SK-N-DZ (cell line): ENCODE measurements at regions not wholly inside any gene's neighbourhood (a gene's known extent, or its start where the extent isn't known, plus 50 kb on each side); places are given as distances from the start of the nearest gene placed in this dataset.

ENCODE experiments used
- DNase-seq: peaks from one replicate; pipeline ENCODE4 v3.0.0-alpha.2; 2015; ENCODE audit warnings: low spot score

DNA sequence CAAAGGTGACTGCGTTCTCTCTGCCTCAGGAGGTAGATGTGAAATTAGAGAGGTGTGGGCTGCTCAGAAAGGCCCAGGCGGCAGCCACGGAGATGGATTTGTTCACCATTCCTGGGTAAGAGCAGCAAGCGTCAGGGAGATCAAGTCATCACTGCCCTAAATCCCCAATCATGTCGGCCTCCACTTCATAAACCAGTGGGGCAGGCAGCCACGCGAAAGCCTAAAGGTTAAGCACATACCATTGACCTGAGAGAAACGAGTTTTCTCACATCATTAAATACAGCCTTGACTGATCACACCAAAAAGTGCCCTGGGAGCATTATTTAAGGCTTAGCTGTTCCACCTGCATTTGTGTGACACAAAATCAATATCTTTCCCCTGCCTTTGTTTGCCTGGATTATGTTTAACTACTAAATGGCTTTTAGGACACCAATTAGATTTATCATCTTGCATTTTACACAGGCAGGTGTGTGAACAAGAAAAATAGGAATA, 50.7 kb upstream of the FOXB1 start:
- no peak for DNase-seq

DNA sequence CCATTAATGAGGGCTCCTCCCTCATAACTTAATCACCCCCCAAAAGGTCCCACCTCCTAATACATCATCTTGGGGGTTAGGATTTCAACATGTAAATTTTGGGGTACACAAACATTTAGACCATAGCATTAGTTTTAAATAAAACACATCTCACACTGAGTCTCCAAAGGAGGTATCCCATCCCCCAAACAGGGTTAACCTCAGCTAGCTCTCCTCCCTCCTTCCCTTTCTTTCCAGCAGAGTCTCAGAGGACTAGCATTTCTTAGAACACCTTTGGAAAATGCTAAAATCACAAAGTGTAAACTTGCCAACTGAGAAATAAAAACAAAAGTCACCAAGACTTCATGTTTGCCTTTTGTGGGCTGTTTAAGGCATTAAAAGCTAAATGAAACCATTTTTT, 51.2 kb upstream of the FOXB1 start:
- DNase-seq: no peak

DNA sequence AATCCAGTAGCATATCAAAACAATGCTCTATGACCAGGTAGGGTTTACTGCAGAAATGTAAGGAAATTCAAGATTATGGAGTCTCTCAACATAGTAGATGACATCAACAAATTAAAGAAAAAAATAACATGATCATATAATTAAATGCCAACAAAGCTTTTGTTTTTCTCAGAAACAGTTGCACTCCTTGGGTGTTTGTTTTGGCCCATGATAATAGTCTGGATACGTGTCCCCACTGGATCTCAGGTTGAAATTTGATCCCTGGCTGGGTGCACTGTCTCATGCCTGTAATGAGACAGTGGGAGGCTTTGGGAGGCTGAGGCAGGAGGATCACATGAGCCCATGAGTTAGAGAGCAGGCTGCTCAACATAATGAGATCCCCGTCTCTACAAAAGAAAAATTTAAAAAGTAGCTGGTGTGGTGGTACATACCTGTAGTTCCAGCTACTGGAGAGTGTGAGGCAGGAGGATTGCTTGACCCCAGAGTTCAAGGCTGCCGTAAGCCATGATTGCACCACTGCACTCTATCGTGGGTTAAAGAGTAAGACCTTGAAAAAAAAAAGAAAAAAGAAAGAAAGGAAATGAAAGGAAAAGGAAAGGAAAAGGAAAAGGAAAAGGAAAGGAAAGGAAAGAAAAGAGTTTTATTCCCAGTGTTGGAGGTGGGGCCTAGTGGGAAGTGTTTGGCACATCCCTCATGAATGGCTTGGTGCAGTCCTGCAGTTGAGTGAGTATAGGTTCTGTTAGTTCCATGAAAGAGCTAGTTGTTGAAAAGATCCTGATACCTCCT, 53.3 kb upstream of the FOXB1 start:
- DNase-seq: no peak

DNA sequence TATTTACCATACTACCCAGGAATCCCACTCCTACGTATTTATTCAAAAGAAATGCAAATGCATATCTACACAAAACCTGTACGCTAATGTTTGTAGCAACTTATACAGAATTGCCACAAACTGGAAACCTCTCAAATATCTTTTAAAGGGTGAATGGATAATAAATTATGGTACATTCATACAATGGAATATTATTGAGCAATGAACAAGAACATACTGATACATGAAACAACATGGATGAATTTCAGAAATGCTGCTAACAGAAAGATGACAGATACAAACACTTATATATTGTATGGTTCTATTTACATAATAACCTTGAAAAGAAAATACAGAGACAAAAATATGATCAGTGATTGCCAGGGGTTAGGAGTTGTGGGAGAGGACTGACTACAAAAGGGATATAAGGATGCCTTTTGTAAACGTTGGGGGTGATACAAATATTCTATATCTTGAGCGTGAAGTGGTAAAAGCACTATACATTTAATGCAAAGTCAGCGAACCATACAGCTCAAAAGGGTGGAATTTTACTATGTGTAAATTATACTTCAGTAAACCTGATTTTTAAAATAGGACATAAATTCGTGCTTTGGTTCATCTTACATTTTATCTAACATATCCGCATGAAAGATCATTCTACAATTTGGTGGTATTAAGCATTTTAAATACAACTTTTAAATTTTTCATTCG, 55.0 kb upstream of the FOXB1 start:
- no peak for DNase-seq

DNA sequence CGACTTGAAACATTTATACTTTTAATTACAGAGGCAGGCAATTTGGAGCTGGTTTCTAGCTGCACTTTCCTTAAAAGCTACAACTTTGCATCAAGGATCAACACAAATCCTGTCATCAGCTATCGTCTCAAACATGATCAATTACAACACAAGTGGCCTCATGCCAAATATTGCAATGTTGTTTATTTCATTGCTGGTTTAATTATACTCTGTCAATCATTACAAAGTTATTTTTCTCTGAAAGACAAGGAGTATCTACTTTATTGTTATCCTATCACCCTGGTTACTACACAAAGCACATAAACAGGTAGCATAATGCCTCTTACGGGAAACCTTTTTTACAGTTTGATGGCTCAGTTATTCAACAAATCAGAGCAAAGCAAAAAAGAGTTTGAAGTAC, 58.0 kb upstream of the FOXB1 start:
- DNase-seq: no peak

DNA sequence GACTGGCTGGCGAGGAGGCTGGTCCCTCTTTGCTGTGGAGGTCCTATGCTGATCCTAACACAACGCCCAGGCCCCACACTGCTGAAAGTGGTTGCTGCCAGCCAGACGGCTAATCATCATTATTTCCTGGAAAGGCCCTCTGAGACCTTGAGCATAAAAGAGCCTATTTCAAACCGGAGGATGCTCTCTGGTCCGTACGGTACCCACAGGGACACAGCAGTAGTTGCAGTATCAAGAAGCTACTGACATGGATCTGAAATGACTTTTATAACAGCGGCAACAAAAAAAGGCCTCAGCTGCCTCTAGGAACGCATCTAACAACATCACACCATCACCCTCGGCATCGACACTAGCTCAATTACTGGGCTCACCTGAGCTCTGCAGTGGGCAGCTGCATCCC, 59.1 kb upstream of the FOXB1 start:
- no peak for DNase-seq

DNA sequence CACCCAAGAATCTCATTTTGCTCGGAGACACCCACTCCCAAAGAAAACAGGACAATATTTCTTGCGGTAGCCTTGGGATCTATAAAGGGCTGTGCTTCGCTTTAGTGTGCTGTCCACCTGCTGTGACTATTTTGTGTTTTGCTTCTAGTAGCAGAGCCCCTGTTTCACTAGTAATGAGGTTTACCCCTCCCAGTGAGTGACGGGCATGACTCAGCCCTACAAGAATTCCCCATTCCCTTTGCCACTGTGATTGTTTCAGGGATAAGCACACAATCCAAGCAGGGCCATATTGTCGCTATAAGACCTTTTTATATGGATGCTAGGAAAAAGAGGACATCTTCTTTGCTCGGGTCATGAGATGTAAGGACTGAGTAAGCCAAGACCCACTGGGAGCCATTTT, 62.5 kb upstream of the FOXB1 start:
- no peak for DNase-seq

DNA sequence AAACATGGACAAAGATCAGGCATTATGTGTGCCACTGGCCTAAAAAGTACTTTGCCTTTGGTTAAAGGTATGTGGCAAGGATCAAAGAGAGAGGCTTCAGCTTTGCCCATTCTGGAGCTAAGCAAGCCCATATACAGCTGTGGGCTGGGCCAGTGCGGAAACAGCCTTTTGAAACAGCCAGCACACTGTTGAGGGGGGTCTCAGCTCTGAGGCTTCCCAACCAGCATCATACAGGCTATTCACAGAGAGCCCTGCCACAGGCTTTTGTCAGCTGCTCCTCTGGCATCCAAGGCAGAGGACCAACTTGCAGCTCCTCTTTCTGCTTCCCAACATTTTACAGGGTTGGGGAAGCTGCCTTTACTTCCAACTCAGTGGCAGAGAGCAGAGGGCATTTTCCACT, 63.2 kb upstream of the FOXB1 start:
- no peak for DNase-seq

DNA sequence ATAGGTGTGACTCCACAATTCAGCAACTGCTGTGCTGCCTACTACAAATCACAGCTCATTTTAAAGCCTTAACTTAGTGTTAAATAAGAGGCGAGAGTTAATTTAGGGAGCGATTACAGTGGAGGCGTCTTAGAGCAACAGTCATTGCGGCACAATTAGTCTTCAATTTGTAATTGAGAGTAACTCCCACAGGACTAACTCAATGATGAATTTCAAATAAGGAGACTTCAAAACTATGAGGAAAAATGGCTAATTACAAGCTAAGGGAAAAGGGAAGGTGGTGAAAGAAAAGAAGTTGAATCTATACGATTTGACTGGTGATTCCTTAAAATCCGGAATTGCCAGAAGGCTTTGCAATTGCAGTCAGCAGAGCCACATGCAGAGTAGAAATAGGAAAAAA, 63.7 kb upstream of the FOXB1 start:
- no peak for DNase-seq

DNA sequence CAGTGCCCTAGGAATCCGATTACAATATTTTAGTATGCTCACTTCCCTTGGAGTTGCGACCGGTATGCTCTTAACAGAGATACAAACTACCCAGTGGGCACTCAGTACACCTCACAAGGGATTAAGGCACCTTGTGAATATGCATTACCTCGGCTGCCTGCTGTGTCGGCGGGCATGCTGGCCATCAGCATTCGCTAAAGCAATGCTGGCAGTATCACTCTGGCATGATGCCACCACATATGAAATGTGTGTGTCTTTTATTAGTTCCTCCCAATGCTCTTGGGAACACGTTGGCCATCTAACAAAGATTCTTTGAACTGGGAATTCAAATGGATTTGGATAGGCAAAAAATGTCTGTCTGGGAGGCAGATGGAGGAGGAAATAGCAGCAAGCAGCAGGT, 67.4 kb upstream of the FOXB1 start:
- DNase-seq: no peak

DNA sequence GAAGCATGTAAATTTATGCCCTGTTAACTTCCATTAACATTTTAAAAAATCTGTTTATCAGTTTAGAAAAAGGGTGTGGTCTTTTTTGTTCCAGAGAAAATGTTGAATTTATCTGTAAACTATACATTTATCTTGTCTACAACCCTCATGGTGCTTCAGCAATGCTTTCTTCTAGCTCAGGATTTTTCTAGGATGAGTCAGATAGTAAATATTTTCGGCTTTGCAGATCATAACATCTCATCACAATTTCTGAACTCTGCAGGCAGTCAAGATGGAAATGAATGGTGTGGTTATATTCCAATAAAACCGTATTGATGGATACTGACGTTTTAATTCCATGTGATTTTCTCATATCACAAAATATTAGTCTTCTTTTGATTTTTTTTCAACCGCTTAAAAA, 70.5 kb upstream of the FOXB1 start:
- no peak for DNase-seq

DNA sequence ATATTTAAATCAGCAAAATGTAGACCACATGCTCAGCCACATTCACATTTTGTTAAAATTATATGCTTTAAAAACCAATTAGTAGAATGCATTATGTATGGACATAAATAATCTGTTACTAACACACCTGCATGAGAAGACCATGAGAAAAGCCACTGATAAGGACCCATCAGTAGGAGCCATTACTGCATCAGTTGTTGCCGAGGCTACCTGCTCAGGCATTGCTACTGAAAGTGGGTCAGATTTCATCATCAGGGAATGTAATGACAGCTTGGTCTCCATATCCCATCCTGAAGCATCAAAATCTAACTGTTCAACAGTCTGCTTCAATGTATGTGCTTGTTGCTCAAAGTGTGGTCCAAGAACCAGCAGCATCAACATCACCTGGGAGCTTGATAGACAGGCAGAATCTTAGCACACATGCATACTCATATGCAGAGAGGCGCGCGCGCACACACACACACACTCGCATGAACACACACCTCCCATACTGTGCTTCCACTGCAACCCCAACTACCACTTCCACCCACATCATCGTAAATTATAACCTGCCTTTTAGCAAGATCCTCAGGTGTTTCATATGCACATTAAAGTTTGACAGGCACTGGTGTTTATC, 72.4 kb upstream of the FOXB1 start:
- no peak for DNase-seq

DNA sequence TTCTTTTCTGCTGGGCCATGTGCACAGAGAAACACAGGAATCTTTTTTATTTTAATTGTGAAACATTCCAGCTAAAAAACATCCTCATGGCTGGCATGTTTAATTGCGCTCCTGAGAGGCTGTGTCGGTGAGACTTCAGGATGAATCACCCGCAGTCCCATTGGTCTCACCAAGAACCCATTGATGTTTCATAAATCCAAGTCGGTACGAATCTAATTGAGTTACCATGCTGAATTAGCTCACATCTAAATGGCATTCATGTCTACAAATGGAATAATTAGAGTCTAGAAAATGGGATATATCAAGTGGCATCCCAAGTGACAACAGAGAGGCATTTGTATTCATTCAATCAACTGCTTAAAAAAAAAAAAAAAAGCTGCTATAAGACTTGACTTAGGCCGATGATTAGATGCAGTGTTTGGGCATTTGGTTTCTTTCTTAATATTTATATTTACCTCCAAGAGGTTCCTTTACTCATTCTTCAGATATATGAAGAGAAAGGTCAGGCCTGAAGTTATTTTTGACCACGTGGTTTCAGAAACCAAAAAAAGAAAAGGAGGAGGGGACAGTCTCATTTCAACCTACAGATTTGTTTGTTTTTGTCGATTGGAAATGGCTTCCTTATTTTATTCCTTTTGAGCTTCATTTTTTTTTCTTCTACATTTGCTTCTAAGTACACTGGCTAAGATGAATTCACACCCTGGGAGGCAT, 79.1 kb upstream of the FOXB1 start:
- no peak for DNase-seq

DNA sequence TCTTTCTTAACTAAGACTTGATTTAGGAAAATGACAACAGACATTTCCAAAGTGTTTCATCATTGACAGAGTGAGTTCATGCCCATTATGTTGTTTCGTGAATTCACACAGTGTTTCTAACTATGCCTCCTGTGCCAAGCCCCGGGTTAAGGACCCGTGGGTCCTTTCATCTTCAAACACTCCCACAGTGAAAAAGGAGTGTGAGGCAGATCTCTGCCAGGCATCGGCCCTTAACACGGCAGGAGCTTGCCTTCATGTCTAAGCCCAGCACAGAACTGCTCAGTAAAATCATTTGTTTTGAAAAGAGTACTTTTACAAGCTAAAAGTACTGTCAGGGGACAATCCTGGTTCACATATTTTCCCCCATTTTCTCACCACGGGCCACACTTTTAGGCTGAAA, 80.0 kb upstream of the FOXB1 start:
- DNase-seq: no peak

DNA sequence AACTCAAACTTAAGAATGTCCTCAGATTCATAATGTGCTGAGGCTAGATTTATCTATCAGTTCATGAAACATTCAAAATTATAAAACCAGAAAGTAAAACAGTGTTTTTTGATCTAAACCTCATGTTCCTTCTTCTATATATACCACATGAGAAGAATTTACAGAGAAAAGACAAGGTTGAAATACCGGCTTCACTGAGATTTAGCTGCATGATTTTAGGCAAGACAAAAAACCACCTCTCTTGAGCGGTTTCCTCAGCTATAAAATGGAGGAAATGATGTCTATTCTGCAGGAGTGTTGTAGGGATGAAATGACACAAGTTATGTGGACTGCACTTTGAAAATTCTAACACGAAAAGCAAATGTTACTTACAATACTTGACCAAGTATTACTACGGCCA, 80.6 kb upstream of the FOXB1 start:
- DNase-seq: no peak

DNA sequence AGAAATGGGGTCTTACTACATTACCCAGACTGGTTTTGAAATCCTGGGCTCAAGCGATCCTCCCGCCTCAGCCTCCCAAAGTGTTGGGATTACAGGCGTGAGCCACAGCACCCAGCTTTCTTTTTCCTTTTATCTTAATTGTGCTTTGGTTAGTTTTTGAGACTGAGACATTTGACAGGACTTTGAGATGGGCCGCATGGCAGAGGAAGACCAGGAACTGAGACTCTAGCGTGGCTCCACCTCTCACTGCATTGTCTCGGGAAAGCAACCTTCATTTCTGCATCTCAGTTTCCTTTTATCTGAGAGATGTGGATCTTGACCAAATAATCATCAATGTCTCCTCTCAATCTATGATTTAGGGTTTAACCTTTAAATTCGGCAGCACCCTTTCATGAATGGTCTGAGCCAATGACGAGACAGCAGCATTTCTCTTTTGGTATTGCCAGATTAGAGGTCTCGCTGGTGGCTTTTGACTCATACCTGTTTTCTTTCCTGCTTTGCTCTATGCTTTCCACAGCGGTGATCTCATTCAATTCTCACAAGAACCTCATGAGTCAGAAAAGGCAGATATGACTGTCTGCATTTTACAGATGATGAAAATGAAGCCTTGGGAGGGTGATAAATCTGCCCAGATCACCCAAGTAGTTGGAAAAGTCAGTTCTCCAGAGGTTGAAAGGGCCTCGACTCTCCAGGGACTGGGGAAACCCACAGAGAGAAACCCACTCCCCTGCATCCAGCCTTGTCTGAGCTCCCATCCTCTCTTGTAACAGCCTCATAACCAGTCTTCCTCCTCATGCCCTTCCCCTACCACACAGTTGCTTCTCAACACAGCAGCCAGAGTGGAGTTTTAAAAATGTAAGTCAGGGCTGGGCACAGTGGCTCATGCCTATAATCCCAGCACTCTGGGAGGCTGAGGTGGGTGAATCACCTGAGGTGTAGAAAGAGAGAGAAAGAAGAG, 84.8 kb upstream of the FOXB1 start:
- no peak for DNase-seq

DNA sequence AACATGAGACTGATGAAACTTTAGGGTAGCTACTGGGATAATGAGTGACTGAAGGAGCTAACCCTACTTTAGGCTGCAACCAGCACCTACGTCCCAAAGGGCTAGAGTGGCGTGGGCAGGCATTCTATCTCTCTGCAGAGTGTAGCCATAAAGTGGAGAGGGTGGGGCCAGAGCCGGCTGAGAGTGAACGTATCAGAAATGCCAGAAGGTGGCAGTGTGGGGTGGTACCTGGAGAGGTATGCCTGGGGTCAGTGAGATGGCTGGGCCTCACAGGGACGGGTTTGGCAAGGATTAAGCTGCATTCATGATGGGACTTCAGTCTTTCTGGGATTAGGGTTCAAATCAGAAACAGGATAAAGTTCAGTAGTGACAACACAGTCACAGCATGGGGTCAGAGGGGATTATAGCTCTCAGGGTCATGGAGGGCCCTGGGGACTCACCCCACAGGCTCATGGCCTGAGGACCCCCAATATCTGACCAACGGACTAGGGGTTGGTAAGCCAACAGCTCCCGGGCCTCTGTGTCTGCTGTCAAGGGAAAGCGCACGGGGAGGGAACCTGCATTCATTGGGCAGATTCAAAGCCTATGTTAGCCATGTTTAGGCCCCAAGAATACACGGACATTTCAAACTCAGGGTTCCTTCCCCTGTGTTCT, 86.5 kb upstream of the FOXB1 start:
- peak; percentile 24 for DNase-seq

DNA sequence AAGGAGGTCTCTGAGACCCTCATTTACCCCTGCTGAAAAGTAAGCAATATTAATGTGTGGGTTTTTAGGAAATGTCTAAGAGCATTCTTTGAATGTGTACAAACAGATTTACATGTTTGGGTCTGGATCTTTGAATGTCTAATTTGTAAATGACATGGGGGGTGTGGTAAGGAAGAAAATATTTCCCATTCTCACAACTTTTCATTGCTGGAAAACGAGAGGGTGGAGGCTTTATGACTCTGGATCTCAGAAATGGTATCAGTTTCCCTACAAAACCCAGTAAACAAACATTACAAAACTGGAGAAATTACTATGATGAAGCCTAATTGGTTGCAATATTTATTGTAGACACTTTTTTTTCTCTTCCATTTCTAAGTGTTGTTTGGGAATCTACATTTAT, 98.1 kb upstream of the FOXB1 start:
- DNase-seq: no peak

DNA sequence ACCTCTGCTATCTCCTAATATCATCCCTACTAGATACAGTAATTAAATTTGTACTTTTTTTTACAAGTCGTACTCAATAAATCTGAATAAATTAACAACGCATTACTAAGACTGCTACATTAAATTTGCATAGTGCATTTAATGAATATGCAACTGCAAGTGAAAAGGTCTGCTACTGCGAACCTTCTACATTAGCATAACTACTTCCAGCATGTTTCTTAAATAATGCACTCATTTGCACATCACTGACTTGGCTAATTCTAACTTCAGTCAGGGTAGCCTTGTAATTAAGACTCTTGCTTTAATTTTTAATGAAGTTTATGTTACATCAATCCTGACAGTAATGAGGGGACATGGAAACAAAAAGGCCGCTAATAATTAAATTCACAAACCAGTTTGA, 98.9 kb upstream of the FOXB1 start:
- no peak for DNase-seq

DNA sequence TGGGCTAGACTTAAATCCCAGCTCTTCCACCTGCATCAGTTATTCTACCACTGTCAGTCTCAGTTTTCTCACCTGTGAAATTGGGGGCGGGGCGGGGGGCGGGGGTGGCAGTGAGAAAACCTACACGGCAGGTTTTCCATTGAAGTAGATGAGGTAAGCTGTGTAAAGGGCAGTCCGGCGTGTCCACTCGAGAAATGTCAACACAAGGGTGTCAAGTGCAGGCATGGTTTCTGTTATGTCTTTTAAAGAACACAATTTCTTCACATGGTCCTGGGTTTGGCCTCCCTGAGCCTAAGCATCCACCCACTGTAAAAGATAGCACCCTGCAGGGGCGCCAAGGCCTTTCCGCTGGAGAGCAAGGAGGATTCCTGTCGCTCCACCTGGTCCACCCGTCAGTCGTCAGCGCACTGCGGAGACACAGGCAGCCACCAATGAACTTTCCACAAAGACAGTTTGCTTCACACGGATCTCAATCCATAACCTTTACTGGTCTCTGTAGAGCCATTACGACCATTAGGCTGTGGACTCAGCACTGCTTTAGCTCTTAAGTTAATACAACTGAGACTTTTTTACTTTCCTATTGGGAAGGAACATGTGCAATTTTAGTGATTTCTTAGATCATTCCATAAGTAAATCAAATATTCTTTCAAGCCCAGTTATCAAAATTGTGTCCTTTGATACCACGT, 99.5 kb upstream of the FOXB1 start:
- no peak for DNase-seq
